Natural killer cell (primary cell): ENCODE measurements at regions not wholly inside any gene's neighbourhood (a gene's known extent, or its start where the extent isn't known, plus 50 kb on each side); places are given as distances from the start of the nearest gene placed in this dataset.

Source experiments
- ATAC-seq, 3 donors: fragments of 150-1000 bp in 2 of 3; fragments of 200-7000 bp in 1 of 3; cut with Tn5 transposase; 1 replicate in 1 of 3; 2 replicates in 2 of 3; pipeline ENCODE4 v1.10.0; 2021; ENCODE audit warnings: mild to moderate bottlenecking in 2 of 3, moderate library complexity in 2 of 3
- DNase-seq, 2 donors: peaks; one replicate each; pipeline versions ENCODE4 v3.0.0 to v3.0.0-alpha.2; 2013 to 2021; ENCODE audit warnings: mixed read lengths in 1 of 2
- H3K27ac ChIP-seq: one replicate; pipeline ENCODE4 v1.5.1; 2013; ENCODE audit warnings: mild to moderate bottlenecking, low read length
- H3K27me3 ChIP-seq: one replicate; pipeline ENCODE4 v1.6.1; 2013; ENCODE audit warnings: low read length; ENCODE audit not compliant: control insufficient read depth, insufficient read depth
- H3K36me3 ChIP-seq: one replicate; pipeline ENCODE4 v1.6.1; 2013; ENCODE audit warnings: low read length; ENCODE audit not compliant: control insufficient read depth, insufficient read depth
- H3K4me1 ChIP-seq: one replicate; pipeline ENCODE4 v1.6.1; 2013; ENCODE audit warnings: low read length; ENCODE audit not compliant: control insufficient read depth, insufficient read depth
- H3K4me3 ChIP-seq: one replicate; pipeline ENCODE4 v1.5.1; 2013; ENCODE audit warnings: low read length
- H3K9me3 ChIP-seq: one replicate; pipeline ENCODE4 v1.6.1; 2013; ENCODE audit warnings: low read length; ENCODE audit not compliant: control insufficient read depth, insufficient read depth
- H3K27ac Mint-ChIP-seq, 2 donors: one replicate each; pipeline ENCODE4 v1.8.0; 2022; ENCODE audit warnings: mild to moderate bottlenecking in 2 of 2, mixed read lengths in 2 of 2, moderate library complexity in 1 of 2
- H3K27me3 Mint-ChIP-seq, 2 donors: one replicate each; pipeline ENCODE4 v1.8.0; 2022; ENCODE audit warnings: low read depth in 2 of 2, mixed read lengths in 2 of 2
- H3K36me3 Mint-ChIP-seq: one replicate; pipeline ENCODE4 v1.8.0; 2022; ENCODE audit warnings: mixed read lengths
- H3K4me1 Mint-ChIP-seq, 2 donors: one replicate each; pipeline ENCODE4 v1.8.0; 2022; ENCODE audit warnings: mixed read lengths in 2 of 2
- H3K4me3 Mint-ChIP-seq: one replicate; pipeline ENCODE4 v1.8.0; 2022; ENCODE audit warnings: mild to moderate bottlenecking, moderate library complexity, mixed read lengths
- H3K9me3 Mint-ChIP-seq, 2 donors: one replicate each; pipeline ENCODE4 v1.8.0; 2022; ENCODE audit warnings: mixed read lengths in 2 of 2
- WGBS: methylation state at CpG from one replicate; pipeline ENCODE4 v1.1.7; 2013; ENCODE audit warnings: missing lambda C conversion rate; ENCODE audit not compliant: insufficient coverage; 5-methylcytosine and 5-hydroxymethylcytosine counted together
- intact Hi-C: fragments of 100-400 bp; cut with micrococcal nuclease; formaldehyde crosslinking; loops from one replicate; pipeline ENCODE4 v1.14.2; 2022
- TF ChIP-seq, protein P1 (sequence below): fragments of 200-600 bp; IDR thresholded peaks from one replicate; pipeline ENCODE4 v1.8.0; 2022; ENCODE audit warnings: antibody characterized with exemption

DNA sequence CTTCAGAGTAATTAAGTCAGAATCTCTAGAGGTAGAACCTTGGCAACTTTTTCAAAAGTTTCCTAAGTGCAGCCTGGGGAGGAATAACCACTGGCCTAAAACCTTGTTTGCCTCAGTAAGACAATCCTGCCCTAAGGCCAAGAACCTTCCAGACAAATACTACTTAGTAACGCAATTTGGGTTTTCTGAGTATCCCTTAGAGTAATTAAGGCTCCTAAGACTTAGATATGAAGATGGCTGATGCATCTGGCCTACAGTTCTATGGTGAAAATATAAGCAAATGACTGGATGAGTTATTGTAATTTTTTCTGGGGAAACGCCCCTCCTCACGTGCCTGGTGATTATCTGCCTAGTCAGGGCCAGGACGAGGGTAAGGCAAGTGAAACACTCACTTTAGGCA is 95.7 kb upstream of the DLX2 start:
- TF ChIP-seq, protein P1, sequence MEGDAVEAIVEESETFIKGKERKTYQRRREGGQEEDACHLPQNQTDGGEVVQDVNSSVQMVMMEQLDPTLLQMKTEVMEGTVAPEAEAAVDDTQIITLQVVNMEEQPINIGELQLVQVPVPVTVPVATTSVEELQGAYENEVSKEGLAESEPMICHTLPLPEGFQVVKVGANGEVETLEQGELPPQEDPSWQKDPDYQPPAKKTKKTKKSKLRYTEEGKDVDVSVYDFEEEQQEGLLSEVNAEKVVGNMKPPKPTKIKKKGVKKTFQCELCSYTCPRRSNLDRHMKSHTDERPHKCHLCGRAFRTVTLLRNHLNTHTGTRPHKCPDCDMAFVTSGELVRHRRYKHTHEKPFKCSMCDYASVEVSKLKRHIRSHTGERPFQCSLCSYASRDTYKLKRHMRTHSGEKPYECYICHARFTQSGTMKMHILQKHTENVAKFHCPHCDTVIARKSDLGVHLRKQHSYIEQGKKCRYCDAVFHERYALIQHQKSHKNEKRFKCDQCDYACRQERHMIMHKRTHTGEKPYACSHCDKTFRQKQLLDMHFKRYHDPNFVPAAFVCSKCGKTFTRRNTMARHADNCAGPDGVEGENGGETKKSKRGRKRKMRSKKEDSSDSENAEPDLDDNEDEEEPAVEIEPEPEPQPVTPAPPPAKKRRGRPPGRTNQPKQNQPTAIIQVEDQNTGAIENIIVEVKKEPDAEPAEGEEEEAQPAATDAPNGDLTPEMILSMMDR = no peak
- Mint-ChIP-seq H3K4me3 (no peak overlapping the region), H3K36me3 (peaks cover 20% of the 10 kb centered on the region), H3K27ac (no peak overlapping the region), H3K9me3 (peaks cover 7 to 12% of the 10 kb centered on the region in 2 donors), H3K4me1 (peaks cover 14 to 17% of the 10 kb centered on the region in 2 donors), H3K27me3 (peaks cover 10 to 15% of the 10 kb centered on the region in 2 donors)
- no peak overlapping the region for H3K27ac ChIP-seq
- DNase-seq (no peak), ATAC-seq (no peak)
- 100% methylated on average over 3 of the region's 4 CpGs for WGBS
- H3K9me3 ChIP-seq = peaks cover 10% of the 10 kb centered on the region
- H3K4me1 ChIP-seq = no peaks in the 10 kb centered on the region
- no peaks in the 10 kb centered on the region for H3K36me3 ChIP-seq
- no peaks in the 10 kb centered on the region for H3K27me3 ChIP-seq
- H3K4me3 ChIP-seq = no peak overlapping the region
- intact Hi-C loops = no loop called here

DNA sequence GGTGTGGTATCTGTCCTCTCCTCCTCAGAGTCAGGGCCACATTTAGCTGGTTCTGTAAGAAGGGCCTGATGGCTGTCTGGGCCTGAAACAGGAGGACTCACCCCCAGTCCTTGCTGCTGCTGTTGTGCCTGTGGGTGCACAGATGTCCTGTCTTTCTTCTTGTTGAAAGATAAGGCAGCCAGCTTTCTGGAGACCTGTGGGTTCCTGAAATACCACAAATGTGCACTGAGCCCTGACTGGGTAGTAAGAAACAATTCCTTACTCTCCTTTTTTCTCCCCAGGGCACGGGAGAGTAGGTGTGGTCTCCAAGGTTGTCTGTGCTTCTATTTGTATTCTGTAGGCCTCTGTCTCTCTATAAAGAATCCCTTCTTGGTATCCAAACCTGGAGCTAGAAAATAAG is 96.2 kb upstream of the DLX2 start:
- TF ChIP-seq, protein P1 = no peak
- Mint-ChIP-seq H3K4me3 (no peak overlapping the region), H3K27me3 (peaks cover 8 to 15% of the 10 kb centered on the region in 2 donors), H3K36me3 (peaks cover 16% of the 10 kb centered on the region), H3K27ac (no peak overlapping the region), H3K9me3 (peaks cover 5 to 7% of the 10 kb centered on the region in 2 donors), H3K4me1 (peaks cover 14 to 17% of the 10 kb centered on the region in 2 donors)
- ATAC-seq (no peak), DNase-seq (no peak)
- WGBS = no CpG with 5 or more reads among the region's 1 CpG
- Histone ChIP-seq H3K4me3 (no peak overlapping the region), H3K9me3 (peaks cover 6% of the 10 kb centered on the region), H3K27me3 (no peaks in the 10 kb centered on the region), H3K4me1 (no peaks in the 10 kb centered on the region), H3K36me3 (no peaks in the 10 kb centered on the region), H3K27ac (no peak overlapping the region)
- intact Hi-C loops = no loop called here

DNA sequence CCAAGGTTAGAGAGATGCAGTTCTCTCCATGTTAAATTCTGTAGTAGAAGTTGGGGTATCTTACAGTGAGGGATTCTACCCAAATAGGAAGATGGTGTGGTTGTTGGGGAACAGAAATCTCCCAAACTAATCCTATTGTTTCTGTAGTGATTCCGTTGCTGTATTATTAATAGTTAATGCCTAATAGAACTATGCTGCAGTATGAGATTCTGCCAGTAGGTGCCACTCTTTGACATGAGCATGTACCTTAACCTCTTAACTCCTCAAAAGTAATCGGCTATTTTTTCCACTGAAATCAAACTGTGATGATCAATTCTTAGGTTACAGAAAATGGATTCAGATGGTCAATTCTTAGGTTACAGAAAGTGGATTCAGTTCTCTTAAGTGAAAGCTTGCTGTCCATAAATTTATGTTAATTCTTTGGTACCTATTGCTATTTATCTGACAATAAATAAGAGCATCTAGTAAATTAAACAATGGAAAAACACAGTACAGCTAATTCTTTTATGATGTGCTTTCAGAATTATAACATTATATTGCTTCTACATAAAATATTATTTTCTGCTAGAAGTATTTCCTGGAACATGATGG is 97.9 kb upstream of the DLX2 start:
- Mint-ChIP-seq H3K4me3 (no peak overlapping the region), H3K27ac (no peak overlapping the region), H3K4me1 (peaks cover 14 to 17% of the 10 kb centered on the region in 2 donors), H3K9me3 (peaks cover under 1 to 3% of the 10 kb centered on the region in 2 donors), H3K27me3 (peaks cover 4 to 15% of the 10 kb centered on the region in 2 donors), H3K36me3 (peaks cover 8% of the 10 kb centered on the region)
- H3K27ac ChIP-seq = no peak overlapping the region
- no peaks in the 10 kb centered on the region for H3K9me3 ChIP-seq
- intact Hi-C loops = no loop called here
- TF ChIP-seq, protein P1 = peak; percentile 14
- DNase-seq = peak in 1 of 2 donors; percentile 34
- ATAC-seq = no peak
- H3K27me3 ChIP-seq = no peaks in the 10 kb centered on the region
- H3K4me1 ChIP-seq = no peaks in the 10 kb centered on the region
- no peaks in the 10 kb centered on the region for H3K36me3 ChIP-seq
- 100% methylated on average over 1 of the region's 2 CpGs for WGBS
- no peak overlapping the region for H3K4me3 ChIP-seq

DNA sequence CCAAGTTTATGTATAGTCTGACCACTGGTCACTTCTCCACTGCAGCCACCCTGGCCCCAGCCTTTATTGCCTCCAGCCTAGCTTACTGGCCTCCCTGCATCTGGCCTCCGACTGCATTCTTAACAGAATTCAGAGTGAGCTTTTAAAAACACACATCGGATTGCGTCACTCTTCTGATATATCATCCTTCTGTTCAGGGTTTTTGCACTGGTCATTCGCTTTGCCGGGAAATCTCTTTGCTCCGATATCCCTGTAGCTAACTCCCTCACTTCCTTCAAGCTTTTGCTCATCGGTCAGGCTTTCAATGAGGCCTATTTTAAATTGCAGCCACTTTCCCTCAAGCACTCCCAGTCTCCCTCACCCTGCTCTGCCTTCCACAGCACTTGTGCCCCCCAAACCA is 101.6 kb upstream of the DLX2 start:
- no peak overlapping the region for H3K4me3 Mint-ChIP-seq
- H3K4me3 ChIP-seq = no peak overlapping the region
- intact Hi-C loops = no loop called here
- H3K36me3 ChIP-seq = no peaks in the 10 kb centered on the region
- H3K27me3 Mint-ChIP-seq = peaks cover 0 to 2% of the 10 kb centered on the region in 2 donors
- H3K4me1 Mint-ChIP-seq = no peaks in the 10 kb centered on the region
- H3K36me3 Mint-ChIP-seq = peaks cover 8% of the 10 kb centered on the region
- H3K27ac Mint-ChIP-seq = no peak overlapping the region
- DNase-seq = no peak
- 95% methylated on average over 7 of the region's 7 CpGs for WGBS
- H3K27me3 ChIP-seq = no peaks in the 10 kb centered on the region
- peaks cover 0 to 3% of the 10 kb centered on the region in 2 donors for H3K9me3 Mint-ChIP-seq
- H3K4me1 ChIP-seq = no peaks in the 10 kb centered on the region
- no peak for ATAC-seq
- H3K9me3 ChIP-seq = no peaks in the 10 kb centered on the region
- H3K27ac ChIP-seq = no peak overlapping the region
- TF ChIP-seq, protein P1 = no peak
